ENCODE measurements at regions not wholly inside any gene's neighbourhood (a gene's known extent, or its start where the extent isn't known, plus 50 kb on each side); places are given as distances from the start of the nearest gene placed in this dataset.
"Not testable (repeated sequence)": the region's sequence is repeated elsewhere in the genome, so short reads cannot be mapped to it uniquely, and the experiment has no call there.

GRCh38 chr1:113307771-113308445 is 82.4 kb upstream of the MAGI3 start:
- no peak for DNase-seq

- not testable (repeated sequence) for DNase-seq
Observed at GRCh38 chr1:113312651-113313050, 77.7 kb upstream of the MAGI3 start.

GRCh38 chr1:113314600-113314999 is 75.7 kb upstream of the MAGI3 start:
- DNase-seq: no peak

- DNase-seq: no peak
Observed at GRCh38 chr1:113320272-113320671, 70.0 kb upstream of the MAGI3 start.

- no peak for DNase-seq
Observed at GRCh38 chr1:113320972-113321680, 69.2 kb upstream of the MAGI3 start.

- no peak for DNase-seq
Observed at GRCh38 chr1:113321771-113322387, 68.4 kb upstream of the MAGI3 start.

- DNase-seq: no peak
Observed at GRCh38 chr1:113322439-113322838, 67.9 kb upstream of the MAGI3 start.

- no peak for DNase-seq
Observed at GRCh38 chr1:113325022-113325421, 65.3 kb upstream of the MAGI3 start.

- no peak for DNase-seq
Observed at GRCh38 chr1:113326976-113327375, 63.3 kb upstream of the MAGI3 start.

- no peak for DNase-seq
Observed at GRCh38 chr1:113333056-113333455, 57.3 kb upstream of the MAGI3 start.

GRCh38 chr1:113340038-113340437 is 50.3 kb upstream of the MAGI3 start:
- no peak for DNase-seq
